HCT116 (cell line): ENCODE measurements at regions not wholly inside any gene's neighbourhood (a gene's known extent, or its start where the extent isn't known, plus 50 kb on each side); places are given as distances from the start of the nearest gene placed in this dataset.

ENCODE experiments used
- ATAC-seq: fragments of 200-7000 bp; cut with Tn5 transposase; 2 replicates; pipeline ENCODE4 v1.9.1; 2020; ENCODE audit warnings: mild to moderate bottlenecking, moderate library complexity
- BruUV-seq: library from RNA; stranded (reverse); fragments of 400-500 nt; replicated peaks from 2 replicates; lab custom pipeline; 2021; lab: Mats Ljungman, UMichigan
- CTCF ChIA-PET: fragments of 300-600 bp; sonication (Branson Sonifier 250); formaldehyde crosslinking; loops from one replicate; lab custom pipeline; 2021; ENCODE audit warnings: antibody characterized with exemption; lab: Charles Lee
- POLR2A ChIA-PET: fragments of 300-600, 350-600 bp; sonication (Branson Sonifier 250); formaldehyde crosslinking; loops from one replicate; lab custom pipeline; 2021; ENCODE audit warnings: antibody characterized with exemption; lab: Charles Lee
- RAD21 ChIA-PET, 2 experiments: fragments of 300-600 bp; sonication (Branson Sonifier 250); formaldehyde crosslinking; loops; one replicate each; lab custom pipeline; 2023; ENCODE audit warnings: low total read pairs in 2 of 2; ENCODE audit not compliant: uncharacterized antibody in 2 of 2, unreplicated experiment in 2 of 2, low non-redundant PET in 1 of 2; lab: Charles Lee
- DNase-seq: peaks from one replicate; pipeline ENCODE4 v3.0.0-alpha.2; 2010; ENCODE audit warnings: low read depth, low spot score
- H2AFZ ChIP-seq: fragments of 200-600 bp; shearing (Covaris generic), sonication (generic); 2 replicates; pipeline ENCODE4 v1.6.1; 2017; ENCODE audit warnings: low read depth, mixed run types, mixed read lengths, antibody characterized with exemption, low read length; ENCODE audit not compliant: poor library complexity, severe bottlenecking
- H3K27ac ChIP-seq: 2 replicates; pipeline ENCODE4 v1.5.1; 2012; ENCODE audit warnings: low read depth, low read length
- H3K27me3 ChIP-seq: fragments of 200-600 bp; sonication (generic); 2 replicates; pipeline ENCODE4 v1.6.1; 2016; ENCODE audit warnings: mixed run types, low read length, mixed read lengths; ENCODE audit not compliant: insufficient read depth
- H3K36me3 ChIP-seq, 2 experiments: fragments of 200-500 bp in 1 of 2; fragments of 200-600 bp in 1 of 2; sonication (Bioruptor generic) in 1 of 2; sonication (generic) in 1 of 2; 2 replicates each; pipeline versions ENCODE4 v1.5.1 to v1.6.1; 2014 to 2016; ENCODE audit warnings: low read length in 2 of 2, inconsistent platforms in 1 of 2, mixed read lengths in 1 of 2, mixed run types in 1 of 2; ENCODE audit not compliant: insufficient read depth in 2 of 2, control insufficient read depth in 1 of 2
- H3K4me1 ChIP-seq, 2 experiments: fragments of 200-600 bp in 1 of 2; sonication (generic) in 1 of 2; 2 replicates each; pipeline versions ENCODE4 v1.5.1 to v1.6.1; 2012 to 2017; ENCODE audit warnings: low read length in 2 of 2, inconsistent platforms in 1 of 2, mild to moderate bottlenecking in 1 of 2, mixed read lengths in 1 of 2, mixed run types in 1 of 2, moderate library complexity in 1 of 2; ENCODE audit not compliant: insufficient read depth in 2 of 2, control insufficient read depth in 1 of 2
- H3K4me2 ChIP-seq: fragments of 200-600 bp; sonication (generic); 2 replicates; pipeline ENCODE4 v1.6.1; 2017; ENCODE audit warnings: mixed run types, low read length, mixed read lengths
- H3K4me3 ChIP-seq, 2 experiments: fragments of 200-600 bp in 1 of 2; sonication (generic) in 1 of 2; replicated peaks in 1 of 2; 2 replicates each; pipeline ENCODE4 v1.5.1; 2011 to 2016; ENCODE audit warnings: low read length in 2 of 2, control low read depth in 1 of 2, low read depth in 1 of 2, mild to moderate bottlenecking in 1 of 2, mixed read lengths in 1 of 2, mixed run types in 1 of 2
- H3K79me2 ChIP-seq: fragments of 200-600 bp; sonication (generic); 2 replicates; pipeline ENCODE4 v1.6.1; 2017; ENCODE audit warnings: mild to moderate bottlenecking, mixed run types, low read length, moderate library complexity, mixed read lengths; ENCODE audit not compliant: insufficient read depth
- H3K9ac ChIP-seq: fragments of 200-600 bp; sonication (generic); 2 replicates; pipeline ENCODE4 v1.6.1; 2016; ENCODE audit warnings: low read length, mixed read lengths
- H3K9me2 ChIP-seq: fragments of 200-600 bp; sonication (generic), shearing (Covaris generic); 2 replicates; pipeline ENCODE4 v1.6.1; 2017; ENCODE audit warnings: mixed run types, mild to moderate bottlenecking, moderate library complexity; ENCODE audit not compliant: insufficient read depth
- H3K9me3 ChIP-seq, 2 experiments: fragments of 200-500 bp in 1 of 2; fragments of 200-600 bp in 1 of 2; sonication (Bioruptor generic) in 1 of 2; sonication (generic) in 1 of 2; 2 replicates each; pipeline ENCODE4 v1.6.1; 2014 to 2017; ENCODE audit warnings: low read length in 2 of 2, mixed read lengths in 2 of 2, inconsistent platforms in 1 of 2, low read depth in 1 of 2, mild to moderate bottlenecking in 1 of 2, mixed run types in 1 of 2, moderate library complexity in 1 of 2; ENCODE audit not compliant: control insufficient read depth in 1 of 2, insufficient read depth in 1 of 2
- H4K20me1 ChIP-seq: fragments of 200-600 bp; sonication (generic), shearing (Covaris generic); 2 replicates; pipeline ENCODE4 v1.6.1; 2017; ENCODE audit warnings: mixed run types, mild to moderate bottlenecking, moderate library complexity; ENCODE audit not compliant: insufficient read depth
- CBX3 ChIP-seq: IDR thresholded peaks from 2 replicates; pipeline ENCODE4 v1.6.1; 2012; ENCODE audit warnings: low read depth
- CEBPB ChIP-seq: IDR thresholded peaks from 2 replicates; pipeline ENCODE4 v1.6.1; 2012; ENCODE audit warnings: low read depth
- EGR1 ChIP-seq: IDR thresholded peaks from 2 replicates; pipeline ENCODE4 v1.6.1; 2012; ENCODE audit warnings: low read depth
- FOSL1 ChIP-seq: IDR thresholded peaks from 2 replicates; pipeline ENCODE4 v1.6.1; 2012; ENCODE audit warnings: low read depth
- MAX ChIP-seq: IDR thresholded peaks from 2 replicates; pipeline ENCODE4 v1.6.1; 2012
- SRF ChIP-seq: IDR thresholded peaks from 2 replicates; pipeline ENCODE4 v1.6.1; 2012; ENCODE audit warnings: low read depth
- TCF7L2 ChIP-seq: IDR thresholded peaks from 2 replicates; pipeline ENCODE4 v1.7.0; 2011; ENCODE audit warnings: borderline replicate concordance, inconsistent platforms; ENCODE audit not compliant: insufficient read depth, insufficient read length; ENCODE audit errors: extremely low read depth
- YY1 ChIP-seq: IDR thresholded peaks from 2 replicates; pipeline ENCODE4 v1.6.1; 2011; ENCODE audit warnings: low read length, low read depth, moderate library complexity, mild to moderate bottlenecking; ENCODE audit not compliant: insufficient replicate concordance; ENCODE audit errors: extremely low read depth
- ZFX ChIP-seq: fragments of 450-650 bp; IDR thresholded peaks from 2 replicates; pipeline ENCODE4 v1.6.1; 2017
- ZNF274 ChIP-seq: fragments of 200-500 bp; sonication (Bioruptor generic); IDR thresholded peaks from 2 replicates; pipeline ENCODE4 v1.6.1; 2014; ENCODE audit warnings: mild to moderate bottlenecking, low read depth, low read length, inconsistent platforms
- intact Hi-C: fragments of 100-400 bp; cut with micrococcal nuclease; formaldehyde crosslinking; loops from 2 replicates; pipeline ENCODE4 v1.10.0; 2022
- TF ChIP-seq, protein P1 (sequence below): IDR thresholded peaks from 2 replicates; pipeline ENCODE4 v1.6.1; 2011; ENCODE audit warnings: mild to moderate bottlenecking, low read length, moderate library complexity; ENCODE audit not compliant: insufficient replicate concordance; ENCODE audit errors: extremely low read depth
- TF ChIP-seq, protein P2 (sequence below): IDR thresholded peaks from 2 replicates; pipeline ENCODE4 v1.6.1; 2012

- H3K27me3 ChIP-seq: peaks cover 9% of the 10 kb centered on the region; the same call in 1 of the 2 replicates
- ChIA-PET RAD21 (no interaction called here), CTCF (no interaction called here)
- H3K36me3 ChIP-seq: no peaks in the 10 kb centered on the region
- no peak for ATAC-seq
- H3K27ac ChIP-seq: no peak overlapping the region
- BruUV-seq: no TSS peak
- H3K4me2 ChIP-seq: no peak overlapping the region
- no peak overlapping the region for H2AFZ ChIP-seq
- intact Hi-C loops: no loop called here
- no peak for TF ChIP-seq TCF7L2
- TF ChIP-seq, protein P1, sequence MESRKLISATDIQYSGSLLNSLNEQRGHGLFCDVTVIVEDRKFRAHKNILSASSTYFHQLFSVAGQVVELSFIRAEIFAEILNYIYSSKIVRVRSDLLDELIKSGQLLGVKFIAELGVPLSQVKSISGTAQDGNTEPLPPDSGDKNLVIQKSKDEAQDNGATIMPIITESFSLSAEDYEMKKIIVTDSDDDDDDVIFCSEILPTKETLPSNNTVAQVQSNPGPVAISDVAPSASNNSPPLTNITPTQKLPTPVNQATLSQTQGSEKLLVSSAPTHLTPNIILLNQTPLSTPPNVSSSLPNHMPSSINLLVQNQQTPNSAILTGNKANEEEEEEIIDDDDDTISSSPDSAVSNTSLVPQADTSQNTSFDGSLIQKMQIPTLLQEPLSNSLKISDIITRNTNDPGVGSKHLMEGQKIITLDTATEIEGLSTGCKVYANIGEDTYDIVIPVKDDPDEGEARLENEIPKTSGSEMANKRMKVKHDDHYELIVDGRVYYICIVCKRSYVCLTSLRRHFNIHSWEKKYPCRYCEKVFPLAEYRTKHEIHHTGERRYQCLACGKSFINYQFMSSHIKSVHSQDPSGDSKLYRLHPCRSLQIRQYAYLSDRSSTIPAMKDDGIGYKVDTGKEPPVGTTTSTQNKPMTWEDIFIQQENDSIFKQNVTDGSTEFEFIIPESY: no peak
- TF ChIP-seq, protein P2, sequence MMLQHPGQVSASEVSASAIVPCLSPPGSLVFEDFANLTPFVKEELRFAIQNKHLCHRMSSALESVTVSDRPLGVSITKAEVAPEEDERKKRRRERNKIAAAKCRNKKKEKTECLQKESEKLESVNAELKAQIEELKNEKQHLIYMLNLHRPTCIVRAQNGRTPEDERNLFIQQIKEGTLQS: no peak
- TF ChIP-seq MAX: no peak
- no peak for TF ChIP-seq SRF
- TF ChIP-seq CBX3: no peak
- TF ChIP-seq FOSL1: no peak
- no peak for TF ChIP-seq ZNF274
- no peak for TF ChIP-seq CEBPB
- TF ChIP-seq EGR1: no peak
- TF ChIP-seq ZFX: no peak
- no peak for TF ChIP-seq YY1
- TF ChIP-seq, all 23 proteins: peak for 0
- H3K79me2 ChIP-seq: no peaks in the 10 kb centered on the region
- POLR2A ChIA-PET: no interaction called here
- H3K4me1 ChIP-seq: no peaks in the 10 kb centered on the region
- H4K20me1 ChIP-seq: no peaks in the 10 kb centered on the region
- DNase-seq: no peak
- H3K9ac ChIP-seq: no peak overlapping the region
- H3K9me2 ChIP-seq: no peaks in the 10 kb centered on the region
- H3K4me3 ChIP-seq: no peak overlapping the region
- peaks cover 0 to 4% of the 10 kb centered on the region in 2 experiments; a peak in 1 of 4 replicates for H3K9me3 ChIP-seq
Measured at GRCh38 chr16:86862595-86863280, 284.4 kb downstream of the FOXL1 start.
